WTC11 (cell line): ENCODE measurements at regions not wholly inside any gene's neighbourhood (a gene's known extent, or its start where the extent isn't known, plus 50 kb on each side); places are given as distances from the start of the nearest gene placed in this dataset.

Experiments
- ATAC-seq: fragments of 200-7000 bp; cut with Tn5 transposase; 2 replicates; pipeline ENCODE4 v1.10.0; 2021; ENCODE audit warnings: mild to moderate bottlenecking, moderate library complexity
- CTCF ChIA-PET: fragments of 300-600 bp; sonication (Branson Sonifier 250); formaldehyde crosslinking; loops from one replicate; lab custom pipeline; 2021; ENCODE audit warnings: antibody characterized with exemption; lab: Charles Lee
- POLR2A ChIA-PET: fragments of 350-600 bp; sonication (Branson Sonifier 250); formaldehyde crosslinking; loops from one replicate; lab custom pipeline; 2021; ENCODE audit warnings: antibody characterized with exemption; lab: Charles Lee
- DNase-seq: peaks from one replicate; pipeline ENCODE4 v3.0.0; 2021; ENCODE audit warnings: low spot score
- H3K27ac Mint-ChIP-seq: 2 replicates; pipeline ENCODE4 v1.8.0; 2021; ENCODE audit warnings: mixed read lengths
- H3K27me3 Mint-ChIP-seq: 2 replicates; pipeline ENCODE4 v1.8.0; 2021; ENCODE audit warnings: low read depth, mild to moderate bottlenecking, moderate library complexity, mixed read lengths
- H3K36me3 Mint-ChIP-seq: 2 replicates; pipeline ENCODE4 v1.8.0; 2021; ENCODE audit warnings: mixed read lengths
- H3K4me1 Mint-ChIP-seq: 2 replicates; pipeline ENCODE4 v1.8.0; 2022; ENCODE audit warnings: mixed read lengths
- H3K4me3 Mint-ChIP-seq: 2 replicates; pipeline ENCODE4 v1.8.0; 2021; ENCODE audit warnings: mild to moderate bottlenecking, moderate library complexity, mixed read lengths
- H3K9me3 Mint-ChIP-seq: 2 replicates; pipeline ENCODE4 v1.8.0; 2021; ENCODE audit warnings: mixed read lengths
- ATF2 ChIP-seq: sonication (generic); formaldehyde crosslinking; IDR thresholded peaks from 2 replicates; pipeline ENCODE4 v1.8.1; 2022; ENCODE audit warnings: low read depth, missing genetic modification reagents, borderline replicate concordance
- CTCF ChIP-seq: fragments of 200-600 bp; IDR thresholded peaks from 2 replicates; pipeline ENCODE4 v1.8.0; 2022; ENCODE audit warnings: antibody characterized with exemption
- ETV6 ChIP-seq: sonication (generic); formaldehyde crosslinking; IDR thresholded peaks from 2 replicates; pipeline ENCODE4 v1.8.1; 2022; ENCODE audit warnings: mild to moderate bottlenecking, missing genetic modification reagents
- GRHL2 ChIP-seq: fragments of 250-450 bp; sonication (Bioruptor Pico); IDR thresholded peaks from 2 replicates; pipeline ENCODE4 v1.8.0; 2022; ENCODE audit warnings: mild to moderate bottlenecking, moderate library complexity; ENCODE audit not compliant: insufficient replicate concordance, severe bottlenecking
- IRF2 ChIP-seq: sonication (generic); formaldehyde crosslinking; IDR thresholded peaks from 2 replicates; pipeline ENCODE4 v1.8.0; 2022; ENCODE audit warnings: low read depth, missing genetic modification reagents, borderline replicate concordance
- MAX ChIP-seq: sonication (generic); formaldehyde crosslinking; IDR thresholded peaks from 2 replicates; pipeline ENCODE4 v1.8.0; 2022; ENCODE audit warnings: mild to moderate bottlenecking, missing genetic modification reagents
- MYBL2 ChIP-seq: sonication (generic); formaldehyde crosslinking; IDR thresholded peaks from 2 replicates; pipeline ENCODE4 v1.8.1; 2023; ENCODE audit warnings: mild to moderate bottlenecking, moderate library complexity, missing genetic modification reagents
- RELA ChIP-seq: sonication (generic); formaldehyde crosslinking; IDR thresholded peaks from 2 replicates; pipeline ENCODE4 v1.8.1; 2022; ENCODE audit warnings: missing genetic modification reagents, mild to moderate bottlenecking, borderline replicate concordance
- SP1 ChIP-seq: sonication (generic); formaldehyde crosslinking; conservative IDR thresholded peaks from 2 replicates; pipeline ENCODE4 v1.8.1; 2022; ENCODE audit warnings: missing genetic modification reagents
- USF1 ChIP-seq: sonication (generic); formaldehyde crosslinking; IDR thresholded peaks from 2 replicates; pipeline ENCODE4 v1.8.0; 2022; ENCODE audit warnings: mild to moderate bottlenecking, missing genetic modification reagents
- USF2 ChIP-seq: sonication (generic); formaldehyde crosslinking; IDR thresholded peaks from 2 replicates; pipeline ENCODE4 v1.8.1; 2023; ENCODE audit warnings: mild to moderate bottlenecking, missing genetic modification reagents, moderate library complexity
- ZBTB43 ChIP-seq: sonication (generic); formaldehyde crosslinking; IDR thresholded peaks from 2 replicates; pipeline ENCODE4 v1.8.1; 2023; ENCODE audit warnings: mild to moderate bottlenecking, missing genetic modification reagents
- ZNF121 ChIP-seq: sonication (generic); formaldehyde crosslinking; IDR thresholded peaks from 2 replicates; pipeline ENCODE4 v1.8.0; 2023; ENCODE audit warnings: missing genetic modification reagents
- ZNF138 ChIP-seq: sonication (generic); formaldehyde crosslinking; conservative IDR thresholded peaks from 2 replicates; pipeline ENCODE4 v1.8.1; 2022; ENCODE audit warnings: mild to moderate bottlenecking, moderate library complexity, missing genetic modification reagents
- ZNF423 ChIP-seq: fragments of 250-450 bp; sonication (Bioruptor Pico); IDR thresholded peaks from 2 replicates; pipeline ENCODE4 v2.1.2; 2022; ENCODE audit warnings: mild to moderate bottlenecking, moderate library complexity

- Mint-ChIP-seq H3K36me3 (peaks cover 7% of the 10 kb centered on the region), H3K4me1 (peaks cover 13% of the 10 kb centered on the region), H3K4me3 (no peak overlapping the region), H3K27me3 (peaks cover 18% of the 10 kb centered on the region), H3K9me3 (peaks cover 12% of the 10 kb centered on the region), H3K27ac (no peak overlapping the region)
- POLR2A ChIA-PET: no interaction called here
- CTCF ChIA-PET: no interaction called here
- DNase-seq (no peak), ATAC-seq (no peak)
- TF ChIP-seq GRHL2 (CRISPR knock-in tag) (no peak), ETV6 (CRISPR knock-in tag) (no peak), ZNF138 (CRISPR knock-in tag) (no peak), CTCF (no peak), USF2 (CRISPR knock-in tag) (no peak), RELA (no peak)
Measured at GRCh38 chr7:157467496-157468212, 130.8 kb downstream of the DNAJB6 start.

- POLR2A ChIA-PET: no interaction called here
- peaks cover 11% of the 10 kb centered on the region for H3K4me1 Mint-ChIP-seq
- H3K27ac Mint-ChIP-seq: no peak overlapping the region
- CTCF ChIA-PET: no interaction called here
- ATAC-seq (no peak), DNase-seq (no peak)
- H3K36me3 Mint-ChIP-seq: peaks cover 16% of the 10 kb centered on the region
- H3K4me3 Mint-ChIP-seq: no peak overlapping the region
- TF ChIP-seq ZBTB43 (CRISPR knock-in tag): no peak
- TF ChIP-seq MYBL2: no peak
- no peak for TF ChIP-seq ATF2
- TF ChIP-seq SP1 (CRISPR knock-in tag): no peak
- no peak for TF ChIP-seq ZNF121 (CRISPR knock-in tag)
- no peak for TF ChIP-seq USF1 (CRISPR knock-in tag)
- TF ChIP-seq IRF2 (CRISPR knock-in tag): no peak
- TF ChIP-seq MAX (CRISPR knock-in tag): no peak
- no peak for TF ChIP-seq ZNF423 (CRISPR knock-in tag)
- peaks cover 23% of the 10 kb centered on the region for H3K27me3 Mint-ChIP-seq
- peaks cover 20% of the 10 kb centered on the region for H3K9me3 Mint-ChIP-seq
Measured at GRCh38 chr7:157468221-157469111, 131.7 kb downstream of the DNAJB6 start.
